Omental fat pad (tissue), 3 donors: ENCODE measurements at regions not wholly inside any gene's neighbourhood (a gene's known extent, or its start where the extent isn't known, plus 50 kb on each side); places are given as distances from the start of the nearest gene placed in this dataset.

Experiments
- ATAC-seq: fragments of 150-250 bp; one replicate; pipeline ENCODE4 v1.9.1; 2016; ENCODE audit warnings: mild to moderate bottlenecking, moderate library complexity; ENCODE audit not compliant: low FRiP score
- DNase-seq: peaks from one replicate; pipeline ENCODE4 v3.0.0-alpha.2; 2019; ENCODE audit warnings: low spot score
- TF ChIP-seq, protein P1 (sequence below), 3 donors: fragments of 450-650 bp; IDR thresholded peaks; one replicate each; pipeline ENCODE4 v1.5.1; 2016 to 2017; ENCODE audit warnings: antibody characterized with exemption in 3 of 3, mild to moderate bottlenecking in 3 of 3, moderate library complexity in 2 of 3

DNA sequence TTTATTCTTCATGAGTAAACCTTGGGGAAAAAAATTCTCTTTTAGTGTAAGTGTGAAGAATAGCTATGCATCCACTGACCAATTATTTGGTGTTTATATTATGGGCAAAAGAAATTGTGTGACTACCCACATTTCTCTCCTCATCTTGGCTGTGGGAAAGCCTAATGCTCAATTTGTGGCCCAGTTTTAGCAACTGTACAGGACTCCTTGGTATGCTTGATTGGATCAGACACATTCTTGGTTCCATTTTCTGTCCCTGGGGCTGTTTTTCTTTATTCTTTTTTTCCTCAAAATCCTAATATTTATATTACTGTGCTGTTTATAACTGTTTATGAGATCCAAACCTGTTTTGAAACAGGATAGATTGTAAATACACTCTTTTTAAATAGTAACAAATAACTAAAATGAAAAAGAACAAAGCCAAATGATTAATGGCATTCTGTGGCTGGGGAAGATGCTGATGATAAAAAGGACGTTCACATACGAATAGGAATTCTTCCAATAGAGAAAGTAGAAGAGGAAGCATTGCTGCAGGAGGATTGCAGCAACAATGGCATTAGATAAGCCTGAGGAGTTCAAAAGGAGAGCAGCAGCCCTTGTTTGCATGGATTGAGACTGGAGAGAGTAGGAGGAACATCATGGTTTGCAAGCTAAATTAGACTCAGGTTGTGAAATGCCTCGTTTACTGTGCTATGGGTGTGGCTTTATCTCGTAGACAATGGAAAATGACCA, 580.5 kb downstream of the INHBA start:
- ATAC-seq = no peak
- no peak for DNase-seq
- TF ChIP-seq, protein P1, sequence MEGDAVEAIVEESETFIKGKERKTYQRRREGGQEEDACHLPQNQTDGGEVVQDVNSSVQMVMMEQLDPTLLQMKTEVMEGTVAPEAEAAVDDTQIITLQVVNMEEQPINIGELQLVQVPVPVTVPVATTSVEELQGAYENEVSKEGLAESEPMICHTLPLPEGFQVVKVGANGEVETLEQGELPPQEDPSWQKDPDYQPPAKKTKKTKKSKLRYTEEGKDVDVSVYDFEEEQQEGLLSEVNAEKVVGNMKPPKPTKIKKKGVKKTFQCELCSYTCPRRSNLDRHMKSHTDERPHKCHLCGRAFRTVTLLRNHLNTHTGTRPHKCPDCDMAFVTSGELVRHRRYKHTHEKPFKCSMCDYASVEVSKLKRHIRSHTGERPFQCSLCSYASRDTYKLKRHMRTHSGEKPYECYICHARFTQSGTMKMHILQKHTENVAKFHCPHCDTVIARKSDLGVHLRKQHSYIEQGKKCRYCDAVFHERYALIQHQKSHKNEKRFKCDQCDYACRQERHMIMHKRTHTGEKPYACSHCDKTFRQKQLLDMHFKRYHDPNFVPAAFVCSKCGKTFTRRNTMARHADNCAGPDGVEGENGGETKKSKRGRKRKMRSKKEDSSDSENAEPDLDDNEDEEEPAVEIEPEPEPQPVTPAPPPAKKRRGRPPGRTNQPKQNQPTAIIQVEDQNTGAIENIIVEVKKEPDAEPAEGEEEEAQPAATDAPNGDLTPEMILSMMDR (IDR thresholded peaks at IDR 0.05) = no peak

DNA sequence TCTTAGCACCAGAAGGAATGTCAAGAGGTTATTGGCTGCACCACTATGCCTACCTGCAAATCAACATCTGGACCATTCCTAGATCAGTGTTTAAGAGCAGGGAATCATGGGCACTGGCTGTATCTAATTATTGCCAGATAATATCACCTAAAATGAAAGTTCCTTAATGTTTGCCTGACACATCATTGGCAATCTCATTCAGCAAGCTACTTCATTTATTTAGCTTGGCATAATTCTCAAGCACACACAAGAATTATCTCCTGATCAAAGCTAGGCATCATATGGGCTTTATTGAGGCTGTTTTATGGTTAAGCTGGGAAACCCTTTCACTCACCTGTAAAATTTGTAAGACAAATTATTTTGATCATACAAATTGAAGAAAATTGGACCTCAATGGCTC, 581.7 kb downstream of the INHBA start:
- TF ChIP-seq, protein P1 (IDR thresholded peaks at IDR 0.05) = no peak
- ATAC-seq = no peak
- DNase-seq = no peak

GRCh38 chr7:41118486-41118885, 584.4 kb downstream of the INHBA start:
- ATAC-seq (no peak), DNase-seq (no peak)
- TF ChIP-seq, protein P1 (IDR thresholded peaks at IDR 0.05) = no peak

- ATAC-seq (no peak), DNase-seq (no peak)
- TF ChIP-seq, protein P1 (IDR thresholded peaks at IDR 0.05) = no peak
Observed at GRCh38 chr7:41117431-41117830, 585.5 kb downstream of the INHBA start.

DNA sequence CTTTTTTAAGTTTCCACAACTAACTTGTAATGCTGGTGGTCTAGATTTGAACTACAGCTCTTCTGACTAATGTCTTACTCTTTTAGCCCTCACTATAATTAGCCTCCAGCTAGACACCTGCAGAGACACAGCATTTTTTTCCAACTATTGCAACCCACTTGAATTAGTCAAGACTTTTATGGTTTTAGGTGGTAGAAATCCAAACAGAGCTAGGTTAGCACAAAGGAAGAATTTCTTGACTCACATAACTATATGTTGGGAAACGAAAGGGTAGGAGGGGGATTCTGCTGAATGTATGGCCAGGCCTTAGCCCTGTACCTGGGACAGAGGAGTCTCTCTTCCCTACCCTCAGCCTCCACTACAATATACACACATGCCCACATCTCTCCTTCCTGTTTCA, 586.1 kb downstream of the INHBA start:
- ATAC-seq = no peak
- TF ChIP-seq, protein P1 (IDR thresholded peaks at IDR 0.05) = no peak
- DNase-seq = no peak

GRCh38 chr7:41116337-41116736, 586.6 kb downstream of the INHBA start:
- DNase-seq = no peak
- no peak for ATAC-seq

GRCh38 chr7:41114691-41115090, 588.2 kb downstream of the INHBA start:
- TF ChIP-seq, protein P1 (IDR thresholded peaks at IDR 0.05) = no peak

More at GRCh38 chr7:41116337-41116736, 586.6 kb downstream of the INHBA start:
- TF ChIP-seq, protein P1 (IDR thresholded peaks at IDR 0.05) = no peak

More at GRCh38 chr7:41114691-41115090, 588.2 kb downstream of the INHBA start:
- DNase-seq = no peak
- ATAC-seq = no peak
